HCEC 1CT (cell line): ENCODE measurements at regions not wholly inside any gene's neighbourhood (a gene's known extent, or its start where the extent isn't known, plus 50 kb on each side); places are given as distances from the start of the nearest gene placed in this dataset.

Experiments
- DNase-seq: peaks from one replicate; pipeline ENCODE4 v3.0.0-alpha.2; 2017

DNA sequence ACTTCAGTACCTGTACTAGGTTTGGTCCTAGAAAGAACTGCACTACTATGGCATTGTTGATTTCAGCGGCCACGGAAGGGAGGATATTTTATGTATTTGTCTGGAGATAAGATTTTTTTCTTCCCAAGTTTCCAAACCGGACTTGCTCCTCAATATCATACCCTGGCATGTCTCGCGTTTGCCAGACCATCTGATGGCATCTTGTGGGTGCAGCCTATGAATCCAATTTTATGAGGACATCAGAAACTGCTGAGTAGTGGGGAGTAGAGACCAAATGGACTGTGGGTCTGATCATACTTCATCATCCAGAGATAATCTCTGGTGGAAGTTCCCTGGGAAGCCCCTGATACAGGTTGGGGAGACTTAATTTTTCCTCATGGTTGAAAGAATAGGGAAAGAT, 716.1 kb upstream of the WWC1 start:
- DNase-seq: no peak

DNA sequence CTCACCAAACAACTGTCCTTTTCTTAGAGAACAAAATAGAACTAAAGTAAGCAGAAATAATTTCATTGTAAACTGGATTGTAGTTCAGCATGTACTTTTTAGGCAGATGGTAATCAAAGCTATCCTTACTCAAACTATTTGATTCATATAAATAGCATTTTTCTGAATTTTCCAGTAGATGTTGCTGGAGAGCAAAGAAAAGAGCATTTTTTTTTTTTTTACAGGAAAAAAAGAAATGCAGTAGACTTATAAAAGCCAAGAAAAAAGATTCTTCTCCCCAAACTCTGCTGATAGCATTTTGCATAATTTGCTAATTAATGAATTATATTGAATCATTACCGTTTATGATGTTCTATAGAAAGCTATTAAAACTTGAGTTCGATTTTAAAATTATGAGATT, 715.3 kb upstream of the WWC1 start:
- no peak for DNase-seq

DNA sequence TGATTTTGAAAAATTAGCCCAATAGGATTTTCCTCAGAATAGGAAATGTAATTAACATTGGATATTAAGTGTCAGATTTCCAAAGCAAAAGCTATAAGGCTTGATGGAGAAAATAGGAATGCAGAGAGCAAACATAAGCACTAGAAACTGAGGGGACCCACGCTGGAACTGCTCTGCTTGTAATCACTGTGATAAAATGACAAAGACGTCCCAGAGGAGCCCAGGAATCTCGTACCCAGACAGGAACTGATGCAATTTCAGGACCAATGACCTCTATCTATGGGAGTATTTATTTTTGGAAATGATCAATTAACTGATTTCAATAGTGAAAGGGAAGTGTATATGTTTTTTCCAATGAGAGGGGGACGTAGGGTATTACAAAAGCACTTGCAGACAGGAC, 714.5 kb upstream of the WWC1 start:
- no peak for DNase-seq

DNA sequence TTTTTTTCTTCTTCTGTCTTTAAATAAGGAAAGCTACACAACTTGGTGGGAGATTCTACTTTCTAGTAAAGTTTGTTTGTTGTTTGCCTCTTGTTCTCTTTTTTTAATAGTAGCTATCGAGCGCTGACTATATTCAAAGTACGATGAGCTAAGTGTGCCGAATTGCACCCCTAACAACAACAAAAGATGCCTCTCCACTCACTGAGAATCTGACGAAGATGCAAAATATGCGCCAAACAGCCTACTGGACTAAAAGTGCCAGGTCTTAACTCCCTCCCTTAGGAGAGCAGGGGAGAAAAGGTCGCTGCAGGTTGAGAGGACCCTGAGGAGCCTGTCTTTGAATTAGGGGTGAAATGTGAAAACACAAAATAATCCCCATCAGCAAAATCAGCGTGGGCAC, 713.8 kb upstream of the WWC1 start:
- no peak for DNase-seq

DNA sequence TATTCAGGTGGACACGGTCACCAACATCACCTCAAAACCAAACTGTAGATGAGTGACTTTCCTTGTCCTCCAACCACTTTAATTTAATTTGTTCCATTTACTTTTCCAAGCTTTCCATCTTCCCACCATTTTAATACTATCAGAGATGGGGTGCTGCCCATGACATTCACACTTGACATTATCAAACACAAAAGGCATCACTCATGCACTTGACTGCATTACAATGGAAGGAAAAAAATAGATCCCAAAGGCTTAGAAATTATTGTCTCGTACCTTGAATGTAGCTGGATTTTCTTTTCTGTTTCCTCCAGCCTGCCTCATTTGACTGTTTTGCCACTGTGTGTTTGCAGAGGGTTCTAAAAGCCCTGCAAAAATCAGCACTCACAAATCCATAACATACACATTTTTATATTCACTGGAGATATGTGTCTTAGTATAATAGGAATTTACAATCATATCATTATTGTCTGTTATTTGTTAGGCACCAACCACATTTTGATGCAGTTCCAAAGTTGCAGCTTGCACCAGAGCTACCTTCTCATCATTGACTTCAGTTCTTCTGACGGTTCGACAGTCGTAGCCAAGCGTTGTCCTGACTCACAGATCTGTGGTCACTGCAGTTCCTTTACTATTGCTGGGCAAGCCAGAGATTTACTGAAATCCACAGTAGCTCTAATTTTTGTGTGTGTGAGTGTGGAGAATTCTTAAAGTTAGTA, 712.3 kb upstream of the WWC1 start:
- DNase-seq: no peak

DNA sequence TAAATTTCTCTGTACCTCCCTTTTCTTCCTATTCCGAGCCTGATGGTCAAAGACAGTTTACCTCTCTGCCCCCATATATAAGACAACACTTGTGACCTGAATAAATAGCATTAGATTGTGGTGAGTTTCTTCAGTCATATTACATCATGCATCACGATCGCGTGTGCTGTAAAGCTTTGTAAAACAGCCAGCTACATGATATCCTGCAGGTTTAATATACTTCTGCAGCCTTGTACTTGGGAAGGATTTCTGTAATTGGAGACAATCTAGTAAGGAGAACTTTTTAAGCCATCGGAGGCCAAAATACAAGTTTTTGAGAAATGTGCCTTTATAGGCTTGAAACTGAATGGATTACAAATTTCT, 711.8 kb upstream of the WWC1 start:
- DNase-seq: no peak

DNA sequence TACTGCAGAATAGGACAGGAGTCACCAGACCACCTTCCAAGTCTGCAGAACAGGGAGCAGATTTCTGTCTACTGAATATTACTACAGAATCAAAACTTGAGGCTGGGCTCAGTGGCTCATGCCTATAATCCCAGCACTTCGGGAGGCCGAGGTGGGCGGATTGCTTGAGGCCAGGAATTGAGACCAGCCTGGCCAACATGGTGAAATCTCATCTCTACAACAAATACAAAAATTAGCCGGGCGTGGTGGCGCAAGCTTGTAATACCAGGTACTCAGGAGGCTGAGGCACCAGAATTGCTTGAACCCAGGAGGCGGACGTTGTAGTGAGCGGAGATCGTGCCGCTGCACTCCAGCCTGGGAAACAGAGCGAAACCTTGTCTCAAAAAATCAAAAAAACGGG, 710.8 kb upstream of the WWC1 start:
- DNase-seq: no peak

DNA sequence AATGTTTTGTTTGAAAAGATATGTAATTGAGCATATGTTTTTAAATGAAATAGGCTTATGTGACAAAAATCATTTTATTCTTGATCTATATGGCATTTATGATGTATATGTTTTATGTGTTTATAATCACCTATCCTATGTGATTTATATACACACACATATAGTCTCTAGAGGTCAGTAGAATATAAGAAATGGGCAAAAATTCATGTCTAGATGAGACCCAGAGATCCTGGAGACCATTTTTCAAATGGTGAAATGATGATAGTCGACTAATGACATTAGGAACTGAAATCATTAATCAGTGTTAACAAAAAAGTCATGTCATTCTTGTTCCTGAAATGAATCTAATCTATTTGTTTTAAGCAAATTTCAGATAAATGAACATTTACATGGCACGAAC, 709.2 kb upstream of the WWC1 start:
- peak; percentile 48 for DNase-seq

DNA sequence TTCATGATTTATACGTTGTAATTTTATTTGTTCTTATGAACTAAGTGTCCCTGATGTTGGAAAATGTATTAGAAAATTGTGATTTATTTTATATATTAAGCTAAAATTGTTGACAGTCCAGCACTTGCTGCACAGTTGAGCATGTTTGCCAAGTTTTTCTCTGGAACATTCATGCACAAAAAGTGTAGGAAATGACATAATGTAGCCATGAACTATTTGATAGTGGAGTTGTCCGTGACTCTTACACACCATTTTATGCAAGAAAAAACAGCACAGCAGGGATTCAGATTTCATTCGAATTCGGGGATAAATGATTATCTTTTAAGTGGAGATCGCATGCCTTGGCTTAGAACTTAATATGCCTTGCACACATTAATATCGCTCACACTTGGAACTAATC, 708.6 kb upstream of the WWC1 start:
- no peak for DNase-seq

DNA sequence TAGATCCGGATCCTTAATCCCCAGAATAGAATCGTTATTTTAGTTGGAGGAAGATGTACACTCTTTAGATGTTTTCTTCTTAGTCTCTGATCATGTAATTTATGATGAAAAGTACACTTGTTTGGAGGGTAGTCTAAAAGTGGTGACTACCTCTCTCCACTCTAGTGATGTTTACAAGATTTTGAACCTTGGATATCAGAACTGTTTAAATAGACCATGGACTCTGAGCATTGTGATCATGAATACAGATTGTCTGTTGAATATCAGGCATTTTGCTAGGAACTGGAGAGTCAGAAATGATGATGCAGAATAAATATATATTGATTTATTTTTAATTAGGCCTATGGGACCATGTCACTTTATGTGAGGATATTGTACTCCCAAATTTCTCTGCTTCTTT, 706.3 kb upstream of the WWC1 start:
- DNase-seq: no peak

DNA sequence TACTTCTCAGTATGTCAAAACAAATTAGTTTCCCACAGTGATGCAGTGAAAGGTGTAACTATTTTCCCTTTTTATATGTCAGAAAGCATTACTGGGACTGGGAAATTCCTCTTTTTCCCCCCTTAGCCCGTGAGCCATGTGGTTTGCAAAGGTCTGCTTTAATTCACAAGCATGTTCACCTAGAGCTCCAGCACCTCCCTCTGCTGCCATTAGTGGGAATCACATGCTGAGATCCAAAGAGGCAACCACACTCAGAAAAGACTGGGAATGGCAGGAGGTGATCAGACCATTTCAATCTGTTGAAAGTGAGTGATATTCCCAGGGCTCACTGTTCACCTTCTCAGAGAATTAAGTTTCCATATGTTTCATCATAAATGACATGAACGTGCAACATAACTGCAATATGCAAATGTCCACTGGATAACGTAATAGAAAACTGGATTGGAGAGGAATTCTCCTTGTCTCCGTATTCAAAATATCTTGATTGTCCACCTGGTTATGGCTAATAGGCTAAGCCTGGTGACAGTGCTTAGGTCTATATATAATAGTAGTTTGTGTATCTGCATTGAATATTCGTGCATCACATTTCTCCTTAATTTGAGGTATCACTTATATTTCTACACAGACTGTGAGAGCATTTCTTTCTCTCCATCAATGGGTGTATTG, 703.5 kb upstream of the WWC1 start:
- peak; percentile 51 for DNase-seq

DNA sequence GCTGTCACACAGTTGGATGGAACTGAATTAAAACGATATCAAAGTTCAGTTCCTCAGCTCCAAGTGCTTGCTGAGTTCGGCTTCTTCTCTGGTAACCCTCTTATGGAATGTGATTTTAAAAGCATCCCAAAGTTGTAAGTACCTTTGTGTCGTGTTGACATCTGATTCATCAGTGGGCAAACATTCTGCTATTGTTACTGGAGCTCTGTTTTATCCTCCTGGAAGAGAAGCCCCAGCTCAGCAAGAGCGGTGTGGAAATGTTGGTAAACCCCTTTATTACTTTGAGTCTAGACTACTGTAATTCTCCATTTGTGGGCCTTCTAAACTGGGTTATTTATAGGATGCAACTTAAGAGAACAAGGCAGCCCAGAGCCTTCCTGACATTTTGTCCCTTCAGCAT, 699.3 kb upstream of the WWC1 start:
- no peak for DNase-seq

DNA sequence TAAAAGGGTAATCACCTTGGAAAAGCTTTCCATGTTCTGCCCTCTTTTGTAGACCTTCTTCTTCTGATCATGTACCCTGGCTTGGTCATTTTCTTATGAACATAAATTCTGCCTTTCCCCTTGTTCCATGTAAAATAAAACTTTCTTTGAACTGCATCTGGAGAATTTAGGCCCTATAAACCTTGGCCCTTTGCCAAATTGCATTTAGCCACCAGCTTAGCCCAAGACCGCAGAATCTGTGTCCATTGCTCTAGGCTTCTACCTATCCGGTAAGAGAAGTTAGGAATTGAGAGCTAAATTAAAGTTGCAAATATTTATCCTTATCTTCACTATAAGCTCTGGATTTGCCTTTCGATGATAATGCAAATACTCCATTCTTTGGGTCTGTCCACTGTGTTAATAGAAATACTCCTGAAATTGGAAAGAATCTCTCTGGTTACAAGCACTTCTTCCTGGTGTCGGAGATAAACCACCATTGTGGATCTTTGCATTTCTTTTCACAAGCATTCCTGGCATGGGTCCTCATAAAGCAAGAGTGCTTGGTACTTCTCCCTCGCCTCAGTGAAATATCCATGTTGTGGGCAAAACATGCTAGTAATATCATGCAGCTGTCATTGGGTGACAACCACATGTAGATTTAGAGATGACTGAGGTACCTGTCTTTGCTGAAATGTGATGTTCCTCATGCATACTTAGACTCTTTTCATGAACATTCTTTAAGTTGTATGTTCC, 698.0 kb upstream of the WWC1 start:
- DNase-seq: no peak

DNA sequence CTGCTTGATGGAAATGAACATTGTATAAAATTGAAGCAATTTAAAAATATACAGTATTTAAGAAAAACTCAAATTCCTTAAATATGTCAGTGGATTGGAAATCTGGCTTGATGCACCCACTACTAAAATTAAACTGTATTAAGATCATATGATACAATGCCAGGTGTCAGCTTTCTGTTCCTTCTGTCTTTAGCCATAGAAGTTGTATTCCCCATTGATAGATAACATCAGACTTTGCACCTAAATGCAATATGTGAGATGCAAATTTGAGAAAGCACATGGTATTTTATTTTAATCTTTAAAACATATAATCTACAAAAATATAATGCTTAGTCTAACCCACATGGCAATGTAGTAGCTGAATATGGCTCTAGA, 697.4 kb upstream of the WWC1 start:
- DNase-seq: no peak

DNA sequence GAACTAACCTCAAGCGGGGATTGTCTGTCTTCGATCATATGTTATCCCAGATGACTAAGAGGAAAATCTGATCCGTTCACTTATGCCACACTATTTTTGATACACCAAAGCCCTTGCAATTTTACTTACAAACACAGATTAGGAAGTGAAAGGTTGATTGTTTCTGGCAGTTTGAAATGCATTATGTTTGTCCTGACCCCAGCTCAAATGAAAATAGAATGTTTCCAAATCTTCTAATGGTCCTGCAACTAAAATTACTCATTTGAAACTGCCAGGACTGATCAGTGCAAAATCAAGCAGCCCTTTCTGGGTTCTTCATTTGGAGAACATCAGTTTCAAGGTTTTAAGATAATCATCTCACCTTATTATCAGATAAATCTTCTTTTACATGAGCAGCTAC, 696.7 kb upstream of the WWC1 start:
- DNase-seq: no peak

DNA sequence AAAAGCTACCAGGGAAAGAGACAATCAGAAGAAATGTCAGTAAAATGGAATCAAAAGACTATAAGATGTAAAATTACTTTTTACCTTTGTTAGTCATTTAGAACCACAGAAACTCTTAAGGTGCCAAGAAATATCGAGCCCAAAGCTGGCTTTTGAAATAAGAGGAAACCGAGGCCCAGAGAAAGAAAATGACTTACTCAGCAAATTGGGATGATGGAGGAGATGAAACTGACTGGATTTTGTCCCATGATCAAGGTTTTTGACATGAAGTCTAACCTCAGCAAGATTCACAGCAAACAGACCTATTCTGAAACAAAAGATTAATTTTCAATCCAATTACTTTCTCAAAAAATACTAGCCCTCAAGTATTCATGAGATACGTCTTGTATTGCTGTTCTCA, 696.2 kb upstream of the WWC1 start:
- no peak for DNase-seq

DNA sequence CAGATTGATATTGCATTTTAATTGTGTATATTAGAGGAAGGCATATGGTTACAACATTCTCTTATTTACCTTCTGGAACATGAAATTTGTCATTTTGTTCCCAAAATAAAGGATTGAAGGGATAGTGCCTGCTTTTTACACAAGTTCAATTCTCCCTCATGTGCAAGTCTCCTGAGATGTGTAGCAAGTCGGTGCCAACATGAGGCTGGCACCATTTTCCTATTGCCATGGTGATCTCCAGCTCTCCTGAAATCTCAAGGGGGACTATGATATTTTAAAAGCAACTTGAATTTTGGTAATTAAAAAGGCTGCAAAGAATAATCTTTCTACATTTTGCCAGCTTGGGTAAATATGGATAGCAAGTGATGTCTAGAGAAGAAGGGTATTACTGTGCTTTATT, 693.3 kb upstream of the WWC1 start:
- no peak for DNase-seq

DNA sequence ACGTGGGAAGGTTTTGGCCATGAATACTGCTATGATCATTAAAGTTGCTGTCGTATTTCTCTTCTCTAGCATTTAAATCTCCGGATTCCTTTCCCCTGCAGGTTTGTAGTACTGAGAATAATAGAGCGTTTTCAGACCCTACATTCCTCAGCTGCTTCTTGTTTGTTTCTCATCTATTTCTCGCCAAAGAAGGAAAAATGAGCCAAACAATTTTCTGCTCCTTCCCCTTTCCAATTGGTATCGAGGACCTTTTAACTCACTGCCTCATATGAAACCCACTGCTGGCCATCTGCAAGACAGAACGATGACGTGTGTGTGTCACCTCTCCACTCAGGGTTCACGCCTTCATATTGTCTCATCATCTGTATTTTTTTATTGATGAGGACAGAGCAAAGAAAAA, 689.4 kb upstream of the WWC1 start:
- no peak for DNase-seq

DNA sequence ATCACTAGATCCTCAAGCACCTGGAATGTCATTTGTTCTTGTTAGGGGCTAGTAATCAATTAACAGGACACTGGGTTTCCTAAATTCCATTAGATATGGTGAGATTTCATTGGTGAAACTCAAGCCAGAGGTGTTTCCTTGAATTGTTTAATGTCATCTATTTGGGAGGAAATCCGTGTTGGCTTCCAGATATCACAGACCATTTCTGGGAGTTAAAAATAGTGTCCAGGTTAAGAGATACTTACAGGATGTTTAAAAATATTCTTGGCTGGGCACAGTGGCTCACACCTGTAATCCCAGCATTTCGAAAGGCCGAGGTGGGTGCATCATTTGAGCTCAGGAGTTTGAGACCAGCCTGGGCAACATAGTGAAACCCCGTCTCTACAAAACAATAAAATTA, 688.3 kb upstream of the WWC1 start:
- no peak for DNase-seq

DNA sequence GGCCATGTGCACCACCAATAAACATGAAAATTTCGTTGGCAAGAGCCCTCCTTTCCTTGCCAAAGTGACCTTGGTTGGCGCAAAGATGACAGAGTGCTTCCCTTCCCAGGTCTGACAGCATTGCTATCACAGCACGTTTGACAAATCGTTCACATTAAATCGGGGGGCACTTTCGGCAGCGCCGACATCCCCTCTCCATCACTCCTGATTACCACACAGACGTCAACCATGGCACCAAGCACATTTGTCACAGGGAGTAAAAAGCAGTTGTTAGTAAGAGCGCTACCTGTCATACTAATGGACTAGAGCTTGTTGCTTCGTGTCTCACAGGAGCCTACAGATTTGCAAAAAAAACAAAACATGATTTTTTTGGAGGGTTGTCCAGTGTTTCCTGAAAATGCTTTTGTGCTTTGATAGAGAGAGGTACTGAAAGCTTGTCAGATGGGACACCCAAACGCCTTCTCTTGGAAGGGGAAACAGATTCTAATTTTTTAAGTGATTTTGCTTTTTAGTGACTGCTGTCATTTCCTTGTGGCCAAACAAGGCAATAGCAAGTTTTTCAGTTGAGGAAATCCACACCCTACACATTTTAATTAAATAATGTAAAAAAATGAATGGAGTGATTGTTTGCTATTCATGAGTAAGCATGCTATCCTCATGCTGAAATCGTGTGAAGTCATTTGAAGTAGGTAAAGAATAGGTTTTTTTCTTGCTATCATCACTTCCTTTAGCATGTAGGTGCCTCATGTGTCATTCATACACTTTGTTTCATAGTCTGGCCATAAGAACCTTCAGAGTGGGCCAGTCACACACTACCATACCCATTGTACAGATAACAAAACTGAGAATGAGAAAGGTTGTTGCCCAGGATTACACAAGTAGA, 682.8 kb upstream of the WWC1 start:
- DNase-seq: no peak

DNA sequence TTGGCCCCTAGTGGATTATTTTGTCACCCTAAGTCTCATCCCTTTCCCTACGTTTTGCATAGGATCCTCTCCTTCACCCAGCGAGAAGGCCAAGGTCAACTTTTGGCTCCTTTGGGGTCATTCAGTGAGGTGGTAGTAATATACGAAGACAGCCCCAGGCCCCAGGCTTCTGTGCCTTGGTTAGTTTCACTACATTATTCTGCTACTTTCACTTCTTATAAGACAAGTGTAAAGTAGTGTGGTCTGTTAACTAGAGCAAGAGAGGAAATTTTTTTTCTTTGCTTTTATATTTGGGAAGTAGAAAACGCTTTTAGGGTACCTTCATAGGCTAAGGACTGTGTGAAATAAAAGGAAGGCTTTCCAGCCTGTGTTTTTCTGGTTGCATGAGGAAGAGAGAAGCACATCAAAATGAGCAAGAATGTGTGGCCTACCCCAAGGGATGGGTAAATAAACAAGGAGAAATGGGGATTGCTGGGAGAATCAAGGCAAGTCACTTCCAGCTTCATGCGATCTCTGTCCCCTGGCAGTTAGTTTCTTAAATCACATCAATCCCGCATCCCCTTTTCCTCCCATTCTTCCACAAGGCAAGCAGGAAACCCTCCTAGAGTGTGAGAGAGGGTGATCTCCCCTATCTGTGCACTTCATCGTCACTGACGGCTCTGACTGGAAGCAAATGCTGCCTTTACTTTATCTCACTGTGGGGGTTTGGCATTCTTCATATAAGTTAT, 677.0 kb upstream of the WWC1 start:
- DNase-seq: no peak

DNA sequence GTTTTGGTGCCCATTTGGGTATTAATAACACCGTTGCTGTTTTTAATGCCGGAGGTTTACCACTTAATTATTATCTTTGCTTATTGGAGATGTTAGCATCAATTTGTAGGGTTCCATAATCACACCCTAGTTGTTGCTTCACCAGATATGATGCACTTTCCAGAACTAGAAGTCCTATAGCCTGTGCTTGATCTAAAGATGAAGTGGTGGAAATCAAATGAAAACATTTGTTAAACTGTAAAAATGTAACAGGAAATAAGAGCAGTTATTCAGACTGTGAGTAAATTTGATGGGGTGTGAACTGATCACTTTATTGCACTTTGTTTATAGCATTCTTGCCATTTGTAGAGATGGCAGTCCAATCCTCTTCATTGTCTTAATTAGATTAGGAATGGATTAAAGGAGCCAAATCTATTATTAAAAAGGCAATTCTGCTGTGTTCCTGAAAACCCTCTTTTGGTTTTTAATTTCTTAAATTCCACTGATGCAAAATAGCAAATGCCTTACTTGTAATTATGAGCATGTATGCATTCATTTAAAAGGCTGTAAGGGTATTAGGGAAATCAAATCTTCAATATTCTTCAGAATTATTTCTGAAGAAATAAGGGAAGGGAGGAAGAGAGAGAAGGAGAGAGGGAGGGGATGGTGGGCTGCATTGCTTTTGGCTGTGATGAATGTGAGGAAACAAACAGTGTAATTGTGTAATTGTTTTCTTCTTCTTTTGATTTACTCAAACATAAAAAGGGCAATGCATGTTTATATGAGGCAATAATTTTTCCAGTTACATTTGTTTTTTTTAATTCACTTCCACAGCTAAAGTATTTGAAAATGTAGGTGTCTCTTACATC, 675.2 kb upstream of the WWC1 start:
- DNase-seq: no peak
